Bone marrow (tissue), 2 donors: ENCODE measurements at regions not wholly inside any gene's neighbourhood (a gene's known extent, or its start where the extent isn't known, plus 50 kb on each side); places are given as distances from the start of the nearest gene placed in this dataset.
"Not testable (repeated sequence)": the region's sequence is repeated elsewhere in the genome, so short reads cannot be mapped to it uniquely, and the experiment has no call there.

Experiments used
- DNase-seq, 2 donors: peaks; one replicate each; lab custom pipeline; 2025; lab: John Stamatoyannopoulos, UW

- no peak for DNase-seq
Measured at GRCh38 chr11:36791957-36792356, 193.9 kb upstream of the RAG2 start.

GRCh38 chr11:36790526-36790925, 192.5 kb upstream of the RAG2 start:
- no peak for DNase-seq

- DNase-seq: no peak
Measured at GRCh38 chr11:36783808-36784207, 185.8 kb upstream of the RAG2 start.

GRCh38 chr11:36779791-36780190, 181.8 kb upstream of the RAG2 start:
- no peak for DNase-seq

- DNase-seq: no peak
Measured at GRCh38 chr11:36777311-36777710, 179.3 kb upstream of the RAG2 start.

- DNase-seq: no peak
Measured at GRCh38 chr11:36775756-36776155, 177.7 kb upstream of the RAG2 start.

- DNase-seq: no peak
Measured at GRCh38 chr11:36775130-36775529, 177.1 kb upstream of the RAG2 start.

GRCh38 chr11:36774603-36775002, 176.6 kb upstream of the RAG2 start:
- DNase-seq: no peak

- no peak for DNase-seq
Measured at GRCh38 chr11:36763187-36763586, 165.2 kb upstream of the RAG2 start.

GRCh38 chr11:36757075-36757474, 159.0 kb upstream of the RAG2 start:
- DNase-seq: no peak

GRCh38 chr11:36753960-36754359, 155.9 kb upstream of the RAG2 start:
- no peak for DNase-seq

GRCh38 chr11:36751996-36752395, 154.0 kb upstream of the RAG2 start:
- DNase-seq: no peak

- DNase-seq: no peak
Measured at GRCh38 chr11:36751335-36751781, 153.3 kb upstream of the RAG2 start.

- DNase-seq: no peak
Measured at GRCh38 chr11:36750349-36750748, 152.3 kb upstream of the RAG2 start.

- DNase-seq: no peak
Measured at GRCh38 chr11:36748836-36749235, 150.8 kb upstream of the RAG2 start.

GRCh38 chr11:36746886-36747710, 149.1 kb upstream of the RAG2 start:
- DNase-seq: peak; percentile 32 to 69

GRCh38 chr11:36744375-36745168, 146.5 kb upstream of the RAG2 start:
- peak; percentile 23 to 34 for DNase-seq

- no peak for DNase-seq
Measured at GRCh38 chr11:36743039-36743438, 145.0 kb upstream of the RAG2 start.

- no peak for DNase-seq
Measured at GRCh38 chr11:36741515-36741914, 143.5 kb upstream of the RAG2 start.

- DNase-seq: no peak
Measured at GRCh38 chr11:36738292-36738861, 140.3 kb upstream of the RAG2 start.

GRCh38 chr11:36736103-36736502, 138.1 kb upstream of the RAG2 start:
- DNase-seq: no peak

GRCh38 chr11:36733721-36734120, 135.7 kb upstream of the RAG2 start:
- not testable (repeated sequence) for DNase-seq

GRCh38 chr11:36730761-36731160, 132.7 kb upstream of the RAG2 start:
- DNase-seq: no peak
